SKM-1 (cell line): ENCODE measurements at regions not wholly inside any gene's neighbourhood (a gene's known extent, or its start where the extent isn't known, plus 50 kb on each side); places are given as distances from the start of the nearest gene placed in this dataset.
"Not testable (repeated sequence)": the region's sequence is repeated elsewhere in the genome, so short reads cannot be mapped to it uniquely, and the experiment has no call there.

Experiments used
- DNase-seq: peaks from one replicate; lab custom pipeline; 2025; ENCODE audit not compliant: unreplicated experiment; lab: John Stamatoyannopoulos, UW

GRCh38 chr5:147075187-147075586 lies 159.6 kb upstream of the STK32A start:
- no peak for DNase-seq

- no peak for DNase-seq
Measured at GRCh38 chr5:147080391-147080790, 154.4 kb upstream of the STK32A start.

- DNase-seq, result no peak
Measured at GRCh38 chr5:147081311-147081764, 153.5 kb upstream of the STK32A start.

GRCh38 chr5:147084702-147085101 lies 150.1 kb upstream of the STK32A start:
- no peak for DNase-seq

GRCh38 chr5:147085409-147085808 lies 149.4 kb upstream of the STK32A start:
- no peak for DNase-seq

- DNase-seq, result no peak
Measured at GRCh38 chr5:147092044-147092443, 142.8 kb upstream of the STK32A start.

- DNase-seq, result no peak
Measured at GRCh38 chr5:147093138-147093537, 141.7 kb upstream of the STK32A start.

- no peak for DNase-seq
Measured at GRCh38 chr5:147095740-147096139, 139.1 kb upstream of the STK32A start.

GRCh38 chr5:147098233-147098790 lies 136.5 kb upstream of the STK32A start:
- DNase-seq, result peak; percentile 29

GRCh38 chr5:147101659-147102369 lies 133.0 kb upstream of the STK32A start:
- DNase-seq, result no peak

- no peak for DNase-seq
Measured at GRCh38 chr5:147112899-147113298, 121.9 kb upstream of the STK32A start.

- no peak for DNase-seq
Measured at GRCh38 chr5:147113967-147114366, 120.9 kb upstream of the STK32A start.

GRCh38 chr5:147139759-147140158 lies 95.1 kb upstream of the STK32A start:
- DNase-seq, result not testable (repeated sequence)

- no peak for DNase-seq
Measured at GRCh38 chr5:147140558-147140957, 94.3 kb upstream of the STK32A start.

- DNase-seq, result not testable (repeated sequence)
Measured at GRCh38 chr5:147141580-147141979, 93.2 kb upstream of the STK32A start.

GRCh38 chr5:147143215-147143614 lies 91.6 kb upstream of the STK32A start:
- no peak for DNase-seq

- no peak for DNase-seq
Measured at GRCh38 chr5:147145328-147145727, 89.5 kb upstream of the STK32A start.

- no peak for DNase-seq
Measured at GRCh38 chr5:147148715-147149114, 86.1 kb upstream of the STK32A start.

- no peak for DNase-seq
Measured at GRCh38 chr5:147152086-147152485, 82.7 kb upstream of the STK32A start.

- no peak for DNase-seq
Measured at GRCh38 chr5:147154809-147155208, 80.0 kb upstream of the STK32A start.

- no peak for DNase-seq
Measured at GRCh38 chr5:147156012-147156411, 78.8 kb upstream of the STK32A start.

- DNase-seq, result no peak
Measured at GRCh38 chr5:147160902-147161700, 73.7 kb upstream of the STK32A start.
